Heart left ventricle (tissue), 13 donors: ENCODE measurements at regions not wholly inside any gene's neighbourhood (a gene's known extent, or its start where the extent isn't known, plus 50 kb on each side); places are given as distances from the start of the nearest gene placed in this dataset.

Experiments used
- CTCF ChIP-seq, 12 donors: fragments of 200-600 bp; sonication (generic) in 4 of 12; IDR thresholded peaks; one replicate each; pipeline versions ENCODE4 v1.5.0 to v1.8.0; 2018 to 2022; ENCODE audit warnings: antibody characterized with exemption in 12 of 12, mild to moderate bottlenecking in 5 of 12
- POLR2A ChIP-seq, 2 donors: fragments of 450-650 bp; IDR thresholded peaks; one replicate each; pipeline ENCODE4 v1.6.1; 2017; ENCODE audit warnings: antibody characterized with exemption in 2 of 2, mild to moderate bottlenecking in 2 of 2, moderate library complexity in 2 of 2
- donor health status: ischemic (EF 13 %, LVEDD 7.1; RV severe dilation, severe dysfunction).
- donor health status: DM: no; HTN: yes; CAD: no.
- donor health status: DM: no; HTN: no; CAD: no.
- donor health status: ischemic (EF 25% LVEDD 6.9; RV normal size, moderate dysfunction).
- donor health status: ischemic (EF 25% LVEDD 5.7; RV mildly dilated, moderate dysfunction).
- donor health status: ischemic (EF 35%, LVEDD 5.7; RV mildly dilated, moderate dysfunction).
- donor health status: nonischemic (EF 11% LVEDD 7.7; RV severe dilation, severe dysfunction).
- donor health status: DM: yes; HTN: yes; CAD: no.
- donor health status: PGD.
- donor health status: ischemic (EF 29% LVEDD 5.4; RV normal size, mild dysfunction).
- donor health status: nonischemic (EF 23%, LVEDD 6.1; RV moderate dilation, normal function).

GRCh38 chr5:111930449-111930848 lies 173.5 kb upstream of the NREP start:
- TF ChIP-seq CTCF (IDR thresholded peaks at IDR 0.05), result no peak
- no peak for TF ChIP-seq POLR2A (IDR thresholded peaks at IDR 0.05)
